Endothelial cell of umbilical vein (primary cell): ENCODE measurements at regions not wholly inside any gene's neighbourhood (a gene's known extent, or its start where the extent isn't known, plus 50 kb on each side); places are given as distances from the start of the nearest gene placed in this dataset.

ENCODE experiments used
- EZH2 ChIP-seq: IDR thresholded peaks from 2 replicates; pipeline ENCODE4 v1.6.1; 2012; ENCODE audit warnings: borderline replicate concordance, low read depth, mild to moderate bottlenecking, moderate library complexity, low read length, inconsistent platforms; ENCODE audit not compliant: severe bottlenecking
- FOS ChIP-seq: IDR thresholded peaks from 2 replicates; pipeline ENCODE4 v1.6.1; 2011; ENCODE audit warnings: mild to moderate bottlenecking, low read length, moderate library complexity, borderline replicate concordance; ENCODE audit not compliant: insufficient read depth
- GATA2 ChIP-seq: IDR thresholded peaks from 2 replicates; pipeline ENCODE4 v1.7.0; 2011; ENCODE audit warnings: low read depth, mild to moderate bottlenecking, moderate library complexity, mixed read lengths, low read length; ENCODE audit not compliant: insufficient read length, insufficient read depth
- JUN ChIP-seq: IDR thresholded peaks from 2 replicates; pipeline ENCODE4 v1.6.1; 2011; ENCODE audit warnings: borderline replicate concordance, low read depth; ENCODE audit not compliant: insufficient read length, insufficient read depth
- MAX ChIP-seq: IDR thresholded peaks from 2 replicates; pipeline ENCODE4 v1.6.1; 2011; ENCODE audit not compliant: insufficient read depth, insufficient read length
- POLR2A ChIP-seq: IDR thresholded peaks from 2 replicates; pipeline ENCODE4 v1.6.1; 2012; ENCODE audit warnings: low read depth, mild to moderate bottlenecking, control low read depth, low read length
- POLR2AphosphoS5 ChIP-seq: IDR thresholded peaks from 2 replicates; pipeline ENCODE4 v1.6.1; 2012; ENCODE audit warnings: low read depth, mild to moderate bottlenecking, control low read depth, low read length, moderate library complexity; ENCODE audit not compliant: insufficient read depth
- TF ChIP-seq, protein P1 (sequence below), 2 donors: IDR thresholded peaks; 1 replicate in 1 of 2; 2 replicates in 1 of 2; pipeline ENCODE4 v1.5.1; 2011; ENCODE audit warnings: low read length in 2 of 2, mild to moderate bottlenecking in 2 of 2, moderate library complexity in 2 of 2, control low read depth in 1 of 2, inconsistent platforms in 1 of 2, low read depth in 1 of 2; ENCODE audit not compliant: insufficient read depth in 1 of 2; ENCODE audit errors: extremely low read depth in 1 of 2

DNA sequence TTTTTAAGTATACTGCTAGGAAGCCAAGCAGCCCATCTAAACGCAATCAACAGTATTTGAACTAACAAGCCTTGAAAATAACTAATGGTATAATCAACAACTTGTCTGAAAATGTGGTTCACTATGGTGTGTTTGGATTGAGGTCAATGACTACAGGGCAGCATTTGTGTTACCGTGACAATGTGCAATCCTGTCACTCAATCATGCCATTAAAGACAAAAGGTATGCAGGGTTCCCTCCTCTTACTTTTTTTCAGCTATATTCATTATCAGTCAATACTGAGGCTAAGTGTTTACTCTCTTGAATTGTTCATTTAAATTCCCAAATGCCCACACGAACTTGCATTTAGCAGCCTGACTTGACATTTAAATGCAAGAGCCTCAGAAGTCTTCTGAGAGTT is 1099.3 kb upstream of the EPHA6 start:
- no peak for TF ChIP-seq POLR2A
- no peak for TF ChIP-seq EZH2
- TF ChIP-seq, protein P1, sequence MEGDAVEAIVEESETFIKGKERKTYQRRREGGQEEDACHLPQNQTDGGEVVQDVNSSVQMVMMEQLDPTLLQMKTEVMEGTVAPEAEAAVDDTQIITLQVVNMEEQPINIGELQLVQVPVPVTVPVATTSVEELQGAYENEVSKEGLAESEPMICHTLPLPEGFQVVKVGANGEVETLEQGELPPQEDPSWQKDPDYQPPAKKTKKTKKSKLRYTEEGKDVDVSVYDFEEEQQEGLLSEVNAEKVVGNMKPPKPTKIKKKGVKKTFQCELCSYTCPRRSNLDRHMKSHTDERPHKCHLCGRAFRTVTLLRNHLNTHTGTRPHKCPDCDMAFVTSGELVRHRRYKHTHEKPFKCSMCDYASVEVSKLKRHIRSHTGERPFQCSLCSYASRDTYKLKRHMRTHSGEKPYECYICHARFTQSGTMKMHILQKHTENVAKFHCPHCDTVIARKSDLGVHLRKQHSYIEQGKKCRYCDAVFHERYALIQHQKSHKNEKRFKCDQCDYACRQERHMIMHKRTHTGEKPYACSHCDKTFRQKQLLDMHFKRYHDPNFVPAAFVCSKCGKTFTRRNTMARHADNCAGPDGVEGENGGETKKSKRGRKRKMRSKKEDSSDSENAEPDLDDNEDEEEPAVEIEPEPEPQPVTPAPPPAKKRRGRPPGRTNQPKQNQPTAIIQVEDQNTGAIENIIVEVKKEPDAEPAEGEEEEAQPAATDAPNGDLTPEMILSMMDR (IDR thresholded peaks at IDR 0.05; ENCODE audit: extremely low read depth in 1 of 2, insufficient read depth in 1 of 2, low read depth in 1 of 2, low read length in 2 of 2): no peak
- no peak for TF ChIP-seq MAX
- no peak for TF ChIP-seq POLR2AphosphoS5
- no peak for TF ChIP-seq GATA2
- TF ChIP-seq JUN: no peak
- no peak for TF ChIP-seq FOS
